Activated CD4-positive, alpha-beta memory T cell treated with anti-CD3 and anti-CD28 coated beads, Interleukin-2, amount 10 ng/mL, durations not matched to agents 7 days and 5 days (primary cell): ENCODE measurements at regions not wholly inside any gene's neighbourhood (a gene's known extent, or its start where the extent isn't known, plus 50 kb on each side); places are given as distances from the start of the nearest gene placed in this dataset.

Experiments used
- CTCF ChIA-PET: fragments of 350-600 bp; sonication (Branson Sonifier 250); formaldehyde crosslinking; loops from one replicate; lab custom pipeline; 2021; ENCODE audit warnings: antibody characterized with exemption, inconsistent platforms; lab: Charles Lee
- POLR2A ChIA-PET: fragments of 350-600 bp; sonication (Branson Sonifier 250); formaldehyde crosslinking; loops from one replicate; lab custom pipeline; 2021; ENCODE audit warnings: antibody characterized with exemption; lab: Charles Lee
- DNase-seq: peaks from one replicate; pipeline ENCODE4 v3.0.0-alpha.2; 2020
- H3K27ac Mint-ChIP-seq: one replicate; pipeline ENCODE4 v1.8.0; 2021; ENCODE audit warnings: mild to moderate bottlenecking, mixed read lengths
- H3K27me3 Mint-ChIP-seq: one replicate; pipeline ENCODE4 v1.8.0; 2021; ENCODE audit warnings: mixed read lengths
- H3K36me3 Mint-ChIP-seq: one replicate; pipeline ENCODE4 v1.8.0; 2021; ENCODE audit warnings: low read depth, mixed read lengths
- H3K4me1 Mint-ChIP-seq: one replicate; pipeline ENCODE4 v1.8.0; 2021; ENCODE audit warnings: mixed read lengths
- H3K4me3 Mint-ChIP-seq: one replicate; pipeline ENCODE4 v1.8.0; 2021; ENCODE audit warnings: mild to moderate bottlenecking, mixed read lengths
- H3K9me3 Mint-ChIP-seq: one replicate; pipeline ENCODE4 v1.8.0; 2021; ENCODE audit warnings: mixed read lengths

DNA sequence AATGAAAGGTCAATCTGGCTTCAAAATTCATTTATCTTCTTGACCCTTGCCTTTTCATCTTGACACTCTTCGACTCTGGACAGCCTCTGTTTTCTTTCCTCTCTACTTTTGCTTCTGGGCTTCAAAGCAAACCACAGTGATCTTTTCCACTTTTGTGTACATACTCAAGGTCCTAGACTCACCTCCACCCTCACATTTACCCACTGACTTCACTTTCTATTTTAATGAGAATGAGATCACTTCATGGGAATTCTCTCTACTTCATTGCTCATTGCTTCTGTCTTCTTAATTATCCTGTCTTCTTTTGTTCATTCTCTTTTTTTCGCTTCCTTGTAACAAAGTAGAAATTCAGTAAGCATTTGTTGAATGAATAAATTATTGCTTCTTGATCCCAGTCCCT is 330.1 kb upstream of the HAND2 start:
- H3K4me3 Mint-ChIP-seq: no peak overlapping the region
- no peaks in the 10 kb centered on the region for H3K36me3 Mint-ChIP-seq
- H3K27me3 Mint-ChIP-seq: no peaks in the 10 kb centered on the region
- CTCF ChIA-PET: no interaction called here
- no peak overlapping the region for H3K27ac Mint-ChIP-seq
- no peak for DNase-seq
- POLR2A ChIA-PET: no interaction called here
- H3K4me1 Mint-ChIP-seq: no peaks in the 10 kb centered on the region
- H3K9me3 Mint-ChIP-seq: peaks cover 4% of the 10 kb centered on the region

DNA sequence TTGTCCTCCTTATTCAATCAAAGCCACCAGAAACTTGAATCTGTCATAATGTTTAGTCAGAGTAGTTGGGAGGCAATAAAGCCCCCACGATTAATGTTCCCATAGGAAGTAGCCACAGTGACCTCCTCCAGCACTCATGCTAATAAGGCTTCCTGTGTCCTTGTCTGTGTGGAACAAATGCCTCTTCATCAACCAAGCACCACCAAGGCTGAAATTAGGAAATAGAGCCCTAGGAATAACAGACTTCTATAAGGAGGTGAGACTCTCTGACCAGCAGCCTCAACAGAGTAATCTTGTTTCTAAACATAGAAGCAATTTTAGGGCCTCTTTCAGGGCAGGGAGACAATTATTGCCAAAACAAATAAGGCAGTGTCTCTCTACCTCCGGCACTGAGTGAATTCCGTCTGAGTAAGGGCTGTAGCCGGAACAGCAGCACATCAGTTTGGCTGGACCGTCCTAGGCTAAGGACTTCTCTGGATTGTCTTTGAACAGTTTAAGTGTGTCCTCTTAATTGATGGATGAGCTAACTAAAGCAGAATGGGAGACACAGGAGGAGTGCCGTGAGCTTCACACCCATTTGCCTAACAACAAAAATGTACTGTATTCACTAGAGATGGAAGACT is 329.2 kb upstream of the HAND2 start:
- Mint-ChIP-seq H3K27me3 (no peaks in the 10 kb centered on the region), H3K4me3 (no peak overlapping the region), H3K36me3 (no peaks in the 10 kb centered on the region), H3K27ac (no peak overlapping the region), H3K9me3 (no peaks in the 10 kb centered on the region), H3K4me1 (no peaks in the 10 kb centered on the region)
- no peak for DNase-seq
- CTCF ChIA-PET: no interaction called here
- POLR2A ChIA-PET: no interaction called here

DNA sequence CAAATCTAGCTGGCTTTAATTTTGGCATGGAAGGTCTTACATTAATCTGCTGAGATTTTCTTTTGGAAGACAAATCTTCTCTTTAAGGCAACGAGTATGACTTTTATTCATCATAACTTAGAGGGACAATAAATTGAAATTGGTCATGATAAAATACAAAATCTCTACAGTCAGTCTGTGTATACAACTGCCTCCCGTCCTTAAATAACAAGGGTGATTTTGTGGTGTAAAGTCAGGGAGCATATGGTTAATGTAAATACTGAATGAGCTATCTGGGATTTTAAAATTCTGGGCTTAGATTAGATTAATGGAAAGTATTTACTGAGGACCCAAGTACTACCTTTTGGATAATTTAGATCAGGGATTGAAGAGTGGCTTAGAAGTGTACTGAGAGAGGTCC is 328.4 kb upstream of the HAND2 start:
- Mint-ChIP-seq H3K36me3 (no peaks in the 10 kb centered on the region), H3K4me1 (no peaks in the 10 kb centered on the region), H3K27me3 (no peaks in the 10 kb centered on the region), H3K9me3 (no peaks in the 10 kb centered on the region), H3K4me3 (no peak overlapping the region), H3K27ac (no peak overlapping the region)
- ChIA-PET CTCF (no interaction called here), POLR2A (no interaction called here)
- DNase-seq: no peak

- no peaks in the 10 kb centered on the region for H3K27me3 Mint-ChIP-seq
- H3K9me3 Mint-ChIP-seq: no peaks in the 10 kb centered on the region
- no peak overlapping the region for H3K27ac Mint-ChIP-seq
- H3K4me3 Mint-ChIP-seq: no peak overlapping the region
- CTCF ChIA-PET: no interaction called here
- POLR2A ChIA-PET: no interaction called here
- no peaks in the 10 kb centered on the region for H3K4me1 Mint-ChIP-seq
- H3K36me3 Mint-ChIP-seq: no peaks in the 10 kb centered on the region
- DNase-seq: no peak
These were observed 327.8 kb upstream of the HAND2 start for GRCh38 chr4:173857828-173858227.

- Mint-ChIP-seq H3K27ac (no peak overlapping the region), H3K9me3 (no peaks in the 10 kb centered on the region), H3K4me1 (no peaks in the 10 kb centered on the region), H3K36me3 (no peaks in the 10 kb centered on the region), H3K4me3 (no peak overlapping the region), H3K27me3 (no peaks in the 10 kb centered on the region)
- DNase-seq: no peak
- ChIA-PET POLR2A (no interaction called here), CTCF (no interaction called here)
These were observed 325.0 kb upstream of the HAND2 start for GRCh38 chr4:173855015-173855414.

DNA sequence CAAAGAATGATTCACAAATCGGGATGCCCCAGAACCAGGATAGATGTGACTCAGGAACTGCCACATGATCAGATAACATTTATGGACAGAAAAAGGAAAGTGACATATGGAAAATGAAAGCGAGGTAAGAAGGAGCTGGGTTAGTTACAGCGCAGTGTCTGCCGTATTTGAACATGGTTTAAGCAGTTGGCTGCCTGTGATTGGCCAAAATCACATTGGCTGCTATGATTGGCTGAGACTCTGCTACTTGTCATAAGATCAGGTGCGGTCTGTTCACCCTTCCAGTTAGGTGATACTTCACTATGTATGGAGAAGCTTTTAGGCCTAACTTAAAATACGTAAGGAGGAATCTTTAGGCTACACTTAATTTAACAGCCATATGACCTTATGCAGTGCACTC is 322.7 kb upstream of the HAND2 start:
- DNase-seq: no peak
- no peaks in the 10 kb centered on the region for H3K36me3 Mint-ChIP-seq
- H3K4me1 Mint-ChIP-seq: no peaks in the 10 kb centered on the region
- H3K27me3 Mint-ChIP-seq: no peaks in the 10 kb centered on the region
- ChIA-PET CTCF (no interaction called here), POLR2A (no interaction called here)
- H3K4me3 Mint-ChIP-seq: no peak overlapping the region
- no peak overlapping the region for H3K27ac Mint-ChIP-seq
- H3K9me3 Mint-ChIP-seq: no peaks in the 10 kb centered on the region

GRCh38 chr4:173845580-173845979 is 315.6 kb upstream of the HAND2 start:
- Mint-ChIP-seq H3K27me3 (no peaks in the 10 kb centered on the region), H3K27ac (no peak overlapping the region), H3K4me1 (no peaks in the 10 kb centered on the region), H3K9me3 (peaks cover 7% of the 10 kb centered on the region), H3K4me3 (no peak overlapping the region), H3K36me3 (no peaks in the 10 kb centered on the region)
- CTCF ChIA-PET: no interaction called here
- no peak for DNase-seq
- POLR2A ChIA-PET: no interaction called here

GRCh38 chr4:173839865-173840264 is 309.8 kb upstream of the HAND2 start:
- Mint-ChIP-seq H3K9me3 (peaks cover 7% of the 10 kb centered on the region), H3K4me3 (no peak overlapping the region), H3K27ac (no peak overlapping the region), H3K27me3 (no peaks in the 10 kb centered on the region), H3K36me3 (no peaks in the 10 kb centered on the region), H3K4me1 (no peaks in the 10 kb centered on the region)
- CTCF ChIA-PET: no interaction called here
- no peak for DNase-seq
- POLR2A ChIA-PET: no interaction called here

- Mint-ChIP-seq H3K4me1 (no peaks in the 10 kb centered on the region), H3K36me3 (no peaks in the 10 kb centered on the region), H3K9me3 (peaks cover 4% of the 10 kb centered on the region), H3K4me3 (no peak overlapping the region), H3K27ac (no peak overlapping the region), H3K27me3 (no peaks in the 10 kb centered on the region)
- POLR2A ChIA-PET: no interaction called here
- no peak for DNase-seq
- CTCF ChIA-PET: no interaction called here
These were observed 307.5 kb upstream of the HAND2 start for GRCh38 chr4:173837517-173837916.

DNA sequence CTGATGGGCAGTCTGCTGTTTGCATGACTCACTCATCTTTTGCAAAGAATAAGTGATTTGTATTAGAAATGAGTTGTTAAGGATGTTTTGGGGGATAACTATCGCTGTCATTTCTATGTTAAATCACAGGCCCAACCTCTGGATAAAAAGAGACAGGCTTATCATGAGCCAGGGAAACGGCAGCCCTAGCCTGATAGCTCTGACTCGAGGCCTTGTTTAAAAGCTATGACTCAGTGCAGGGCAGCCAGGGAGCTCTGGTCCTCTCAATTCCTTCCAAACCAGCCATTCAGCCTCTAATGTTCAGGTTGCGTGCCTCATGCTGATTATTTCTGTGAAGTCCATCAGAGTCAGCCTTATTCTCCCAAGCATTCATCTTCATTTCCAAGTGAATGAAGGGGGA is 305.9 kb upstream of the HAND2 start:
- H3K27me3 Mint-ChIP-seq: no peaks in the 10 kb centered on the region
- no peaks in the 10 kb centered on the region for H3K4me1 Mint-ChIP-seq
- CTCF ChIA-PET: no interaction called here
- H3K36me3 Mint-ChIP-seq: no peaks in the 10 kb centered on the region
- H3K27ac Mint-ChIP-seq: no peak overlapping the region
- POLR2A ChIA-PET: no interaction called here
- no peak for DNase-seq
- H3K9me3 Mint-ChIP-seq: no peaks in the 10 kb centered on the region
- H3K4me3 Mint-ChIP-seq: no peak overlapping the region

- Mint-ChIP-seq H3K9me3 (no peaks in the 10 kb centered on the region), H3K27ac (no peak overlapping the region)
These were observed 304.1 kb upstream of the HAND2 start for GRCh38 chr4:173834151-173834550.

DNA sequence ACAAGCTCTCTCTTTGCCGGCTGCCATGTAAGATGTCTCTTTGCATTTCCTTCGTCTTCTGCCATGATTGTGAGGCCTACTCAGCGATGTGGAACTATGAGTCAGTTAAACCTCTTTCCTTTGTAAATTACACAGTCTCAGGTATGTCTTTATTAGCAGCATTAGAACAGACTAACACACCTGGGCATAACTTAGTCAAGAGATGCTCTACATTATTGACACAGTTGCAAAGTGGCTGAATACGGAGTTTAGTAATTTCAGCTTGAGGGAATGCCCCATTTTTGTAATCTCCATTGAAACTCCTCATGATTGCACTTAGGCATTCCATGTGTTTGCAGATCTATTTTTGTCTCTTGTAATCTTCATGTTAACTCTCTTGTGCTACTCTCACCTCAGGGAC is 299.5 kb upstream of the HAND2 start:
- Mint-ChIP-seq H3K4me3 (no peak overlapping the region), H3K4me1 (no peaks in the 10 kb centered on the region), H3K27me3 (no peaks in the 10 kb centered on the region), H3K9me3 (no peaks in the 10 kb centered on the region), H3K36me3 (no peaks in the 10 kb centered on the region), H3K27ac (no peak overlapping the region)
- no peak for DNase-seq
- ChIA-PET POLR2A (no interaction called here), CTCF (no interaction called here)

More at GRCh38 chr4:173834151-173834550, 304.1 kb upstream of the HAND2 start:
- ChIA-PET CTCF (no interaction called here), POLR2A (no interaction called here)
- H3K4me3 Mint-ChIP-seq: no peak overlapping the region
- no peak for DNase-seq
- no peaks in the 10 kb centered on the region for H3K36me3 Mint-ChIP-seq
- no peaks in the 10 kb centered on the region for H3K4me1 Mint-ChIP-seq
- H3K27me3 Mint-ChIP-seq: no peaks in the 10 kb centered on the region

DNA sequence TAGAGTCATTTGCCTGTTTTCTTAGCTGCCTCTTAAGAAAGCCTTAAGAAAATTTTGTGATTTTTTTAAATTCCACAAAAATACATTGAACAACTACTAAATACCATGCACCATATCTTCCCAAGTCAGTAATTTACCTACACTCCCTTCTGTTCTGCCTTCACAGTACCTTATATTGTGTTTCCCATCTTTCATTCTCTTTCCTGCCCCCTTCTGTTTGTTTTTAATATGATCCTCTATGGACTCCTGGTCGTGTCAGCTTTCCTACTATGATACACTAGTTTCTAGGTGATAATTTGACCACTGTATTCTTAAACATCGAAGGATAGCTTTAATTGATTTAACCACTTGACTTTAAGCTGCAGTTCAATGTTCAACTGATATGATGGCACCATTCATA is 297.7 kb upstream of the HAND2 start:
- Mint-ChIP-seq H3K27me3 (no peaks in the 10 kb centered on the region), H3K9me3 (no peaks in the 10 kb centered on the region), H3K4me1 (no peaks in the 10 kb centered on the region), H3K27ac (no peak overlapping the region), H3K36me3 (no peaks in the 10 kb centered on the region), H3K4me3 (no peak overlapping the region)
- no peak for DNase-seq
- POLR2A ChIA-PET: no interaction called here
- CTCF ChIA-PET: interaction anchor here (1.0 to 1.2 kb wide), 2 partner anchors 14 to 322 kb away, joined by 3 read pairs; no protein-coding TSS in a partner anchor

- no peak overlapping the region for H3K27ac Mint-ChIP-seq
- ChIA-PET POLR2A (no interaction called here), CTCF (no interaction called here)
- H3K36me3 Mint-ChIP-seq: no peaks in the 10 kb centered on the region
- H3K4me1 Mint-ChIP-seq: no peaks in the 10 kb centered on the region
- DNase-seq: no peak
- H3K27me3 Mint-ChIP-seq: no peaks in the 10 kb centered on the region
- no peak overlapping the region for H3K4me3 Mint-ChIP-seq
- H3K9me3 Mint-ChIP-seq: no peaks in the 10 kb centered on the region
These were observed 291.8 kb upstream of the HAND2 start for GRCh38 chr4:173821876-173822275.
